Stimulated activated CD4-positive, alpha-beta T cell treated with anti-CD3 and anti-CD28 coated beads, Interleukin-4, amount 100 ng/mL, for 48 hours (primary cell): ENCODE measurements at regions not wholly inside any gene's neighbourhood (a gene's known extent, or its start where the extent isn't known, plus 50 kb on each side); places are given as distances from the start of the nearest gene placed in this dataset.

ENCODE experiments used
- DNase-seq, 2 donors: peaks; one replicate each; pipeline ENCODE4 v3.0.0-alpha.2; 2020; ENCODE audit warnings: low read depth in 2 of 2

DNA sequence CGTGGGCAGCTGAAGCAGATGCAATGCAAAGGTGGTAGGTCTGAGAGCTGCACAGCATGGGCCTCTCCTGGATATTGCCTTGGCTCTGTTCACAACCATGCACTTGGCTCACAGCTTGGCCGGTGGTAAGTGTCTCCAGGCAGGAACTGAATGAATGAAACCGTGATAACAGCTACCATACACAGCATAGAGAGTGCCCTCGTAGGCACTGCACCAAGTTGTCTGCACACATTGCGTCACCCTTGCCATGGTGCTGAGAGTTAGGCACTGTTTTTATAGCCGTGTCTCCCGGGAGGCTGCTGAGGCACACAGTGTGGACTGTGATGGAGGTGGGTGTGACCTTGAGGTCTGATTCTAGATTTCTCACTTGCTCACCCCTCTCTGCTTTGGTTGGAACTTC, 157.6 kb upstream of the VASH1 start:
- DNase-seq: no peak

GRCh38 chr14:76607510-76607909, 153.8 kb upstream of the VASH1 start:
- DNase-seq: no peak

DNA sequence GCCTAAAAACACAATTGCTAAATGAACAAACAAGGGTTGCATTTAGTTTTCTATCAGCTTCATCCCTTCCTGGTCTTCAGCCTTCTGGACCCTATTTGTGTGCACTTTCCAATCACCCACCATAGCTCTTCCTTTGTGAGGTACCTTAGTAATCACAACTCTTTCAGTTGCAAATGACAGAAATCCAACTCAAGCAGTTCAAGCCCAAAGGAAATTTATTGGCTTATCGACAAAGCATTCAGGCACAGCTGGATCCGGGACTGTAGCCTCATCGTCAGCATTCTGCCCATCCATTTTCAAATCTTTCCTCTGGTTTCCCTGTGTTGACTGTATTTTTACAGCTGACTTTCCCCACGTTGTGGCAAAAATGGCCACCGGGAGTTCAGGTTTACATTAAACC, 148.6 kb upstream of the VASH1 start:
- no peak for DNase-seq

GRCh38 chr14:76613616-76614015, 147.7 kb upstream of the VASH1 start:
- DNase-seq: no peak

DNA sequence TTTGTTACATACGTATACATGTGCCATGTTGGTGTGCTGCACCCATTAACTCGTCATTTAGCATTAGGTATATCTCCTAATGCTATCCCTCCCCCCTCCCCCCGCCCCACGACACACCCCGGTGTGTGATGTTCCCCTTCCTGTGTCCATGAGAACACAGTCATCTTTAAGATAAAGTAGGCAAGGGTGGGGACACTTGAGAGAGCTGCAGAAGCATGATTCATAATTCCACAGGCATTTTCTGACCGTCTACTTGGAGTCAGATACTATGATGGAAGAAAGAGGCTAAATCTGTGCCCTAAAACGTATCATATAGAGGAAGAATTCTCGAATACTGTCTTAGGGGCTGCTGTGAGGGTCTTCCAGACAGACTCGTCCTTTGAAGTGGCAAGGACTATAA, 145.9 kb upstream of the VASH1 start:
- DNase-seq: no peak

DNA sequence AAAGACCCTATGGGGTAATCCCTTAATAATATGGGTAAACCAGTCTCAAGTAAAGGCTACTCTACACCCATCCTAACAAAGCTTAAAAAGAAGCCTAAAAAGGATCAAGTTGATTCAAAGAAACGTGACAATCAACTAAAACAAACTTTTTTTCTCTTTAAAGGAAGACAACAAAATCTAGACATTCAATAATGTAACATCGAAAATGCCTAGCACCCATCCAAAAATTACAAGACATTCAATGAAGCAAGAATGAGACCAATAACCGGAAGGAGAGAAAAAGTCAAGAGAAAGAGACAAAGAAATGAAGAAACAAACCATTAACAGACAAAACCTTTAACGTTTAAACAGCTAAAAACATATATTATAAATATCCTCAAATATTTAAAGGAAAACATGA, 143.8 kb upstream of the VASH1 start:
- no peak for DNase-seq

GRCh38 chr14:76636602-76637001, 124.7 kb upstream of the VASH1 start:
- no peak for DNase-seq

- no peak for DNase-seq
Measured at GRCh38 chr14:76638841-76639240, 122.4 kb upstream of the VASH1 start.

DNA sequence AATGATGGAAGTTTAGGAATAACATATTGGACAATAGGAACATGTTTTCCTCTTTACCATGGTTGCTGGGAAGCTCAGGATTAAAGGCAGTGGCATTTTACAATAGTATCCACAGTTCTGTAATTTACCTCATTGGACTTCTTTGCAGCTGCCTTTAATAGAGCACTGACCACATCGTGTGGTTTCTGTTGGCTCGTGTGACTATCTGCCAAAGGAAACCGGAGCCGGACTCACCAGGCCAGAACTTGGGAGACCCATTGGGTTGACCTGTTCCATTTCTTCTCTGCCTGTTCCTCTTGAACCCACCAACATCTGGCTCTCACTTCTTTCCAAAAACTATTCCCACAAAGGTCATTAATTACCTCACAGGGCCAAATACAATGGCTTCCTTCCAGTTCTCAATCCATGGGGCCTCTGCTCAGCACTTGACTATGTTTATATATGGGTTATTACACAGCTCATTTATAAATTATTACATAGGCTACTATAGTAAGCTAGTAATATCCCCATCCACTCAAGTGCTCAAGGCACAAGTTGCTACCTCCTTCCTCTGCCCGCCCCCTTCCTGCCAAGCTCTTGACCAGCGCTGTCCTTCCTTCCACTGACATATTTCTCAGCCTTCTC, 121.5 kb upstream of the VASH1 start:
- DNase-seq: no peak

DNA sequence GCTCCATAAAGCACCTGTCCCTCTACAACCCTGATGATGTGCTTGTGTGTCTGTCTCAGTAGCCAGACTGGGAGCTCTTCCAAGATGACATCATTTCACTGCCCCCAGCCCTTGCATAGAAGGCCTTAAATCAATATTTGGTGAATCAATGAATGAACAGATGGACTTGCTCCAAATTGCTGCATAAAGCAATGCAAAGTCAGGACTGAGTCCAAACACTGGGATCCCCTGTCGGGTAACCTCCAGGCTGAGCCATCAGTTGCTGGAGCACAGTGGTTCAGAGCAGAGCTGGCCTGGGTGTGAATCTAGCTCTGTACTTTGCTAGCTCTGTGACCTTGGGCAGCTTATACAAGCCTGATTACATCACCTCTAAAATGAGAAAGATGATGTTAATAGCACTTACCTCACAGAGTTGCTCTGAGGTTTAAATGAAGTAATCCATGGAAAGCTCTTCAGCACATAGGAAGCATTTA, 120.3 kb upstream of the VASH1 start:
- DNase-seq: no peak

DNA sequence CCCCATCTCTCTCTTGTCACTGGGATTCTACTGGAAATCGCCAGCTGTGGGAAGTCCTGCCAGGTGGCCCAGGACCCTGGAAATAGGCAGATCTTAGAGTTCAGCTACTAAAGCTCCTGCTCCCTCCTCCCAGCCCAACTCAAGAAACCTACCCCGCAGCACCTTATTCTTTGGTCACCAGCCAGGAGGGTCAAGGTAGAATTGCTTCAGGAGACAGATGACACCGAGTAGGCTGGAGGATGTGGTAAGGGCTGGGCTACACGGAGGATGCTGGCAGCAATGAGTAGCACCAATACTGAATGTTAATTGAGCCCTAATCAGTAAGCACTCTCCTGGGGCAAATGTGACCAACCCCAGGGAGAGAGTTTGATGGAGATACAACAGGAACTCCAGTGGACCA, 119.7 kb upstream of the VASH1 start:
- DNase-seq: no peak

DNA sequence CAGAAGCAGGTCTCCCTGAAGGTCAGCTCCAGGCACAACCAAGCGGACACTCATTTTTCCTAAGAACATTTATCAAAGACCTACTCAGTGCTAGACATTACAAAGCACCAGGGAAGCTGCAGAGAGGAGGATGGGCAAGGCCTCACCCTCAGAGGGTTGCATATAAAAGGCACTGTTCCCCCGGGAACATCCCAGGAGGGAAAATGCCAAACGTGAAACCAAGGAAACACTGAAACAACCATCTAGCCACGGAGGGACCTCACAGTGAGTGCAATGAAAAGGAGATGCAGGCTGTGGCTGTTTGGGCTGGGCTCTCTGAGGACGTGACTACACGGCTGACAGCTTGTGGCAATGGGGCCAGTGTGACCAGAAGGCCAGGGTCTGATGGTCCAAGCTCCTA, 117.4 kb upstream of the VASH1 start:
- no peak for DNase-seq

- no peak for DNase-seq
Measured at GRCh38 chr14:76644855-76645518, 116.3 kb upstream of the VASH1 start.

DNA sequence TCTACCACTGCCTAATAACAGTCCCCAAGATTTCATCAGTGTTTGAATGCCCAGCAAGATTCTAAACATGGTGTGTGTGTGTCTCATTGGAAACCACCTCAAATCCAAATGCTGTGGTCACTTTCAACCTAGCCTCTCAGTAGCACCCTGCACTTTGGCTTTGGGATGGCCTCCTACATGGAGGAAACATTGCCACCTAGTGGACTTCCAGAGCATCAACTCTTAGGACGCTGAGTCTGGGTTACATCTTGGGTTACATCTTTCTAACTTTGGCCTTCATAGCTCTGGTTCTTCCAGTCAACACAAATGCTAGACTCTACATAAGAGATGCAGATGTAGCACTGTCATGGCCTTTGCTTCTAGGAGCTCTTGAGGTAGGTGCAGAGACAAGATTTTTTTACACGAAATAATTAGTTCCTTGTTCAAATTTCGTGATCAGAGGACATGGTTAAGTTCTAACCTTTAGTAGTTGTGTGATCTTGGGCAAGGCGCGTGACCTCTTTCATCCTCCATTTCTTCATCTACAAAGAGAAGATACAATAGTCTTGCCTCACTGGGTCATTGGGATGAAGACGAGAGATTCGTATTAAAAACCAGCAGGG, 113.5 kb upstream of the VASH1 start:
- no peak for DNase-seq

DNA sequence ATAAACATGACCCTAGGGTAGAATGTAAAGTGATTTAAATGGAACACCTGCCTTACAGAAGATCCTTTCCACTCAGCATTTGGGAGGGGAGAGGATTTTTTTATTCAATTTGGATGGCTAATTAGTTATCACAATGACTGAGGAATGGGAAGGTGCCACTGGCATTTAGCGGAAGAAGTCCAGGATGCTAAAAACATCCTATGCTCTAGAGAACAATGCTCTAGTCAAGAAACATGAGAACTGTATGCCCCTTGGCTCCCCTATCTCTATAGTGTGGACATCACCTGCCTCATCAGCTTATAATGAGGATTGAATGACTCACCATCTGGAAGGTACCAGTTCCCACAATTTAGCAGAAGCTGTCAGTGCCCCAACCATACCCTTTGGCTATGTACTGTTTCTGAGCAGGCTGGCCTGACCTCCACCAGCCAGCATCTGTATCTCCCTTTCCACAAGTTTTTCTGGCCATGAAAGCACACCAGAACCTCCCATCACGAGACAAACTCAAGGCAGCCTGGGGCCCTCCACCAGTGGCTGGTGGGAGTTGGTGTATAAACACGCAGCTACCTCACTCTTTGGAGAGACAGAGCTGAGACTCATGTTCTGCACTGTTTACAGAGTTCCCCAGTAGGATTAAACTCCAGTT, 109.7 kb upstream of the VASH1 start:
- DNase-seq: no peak

DNA sequence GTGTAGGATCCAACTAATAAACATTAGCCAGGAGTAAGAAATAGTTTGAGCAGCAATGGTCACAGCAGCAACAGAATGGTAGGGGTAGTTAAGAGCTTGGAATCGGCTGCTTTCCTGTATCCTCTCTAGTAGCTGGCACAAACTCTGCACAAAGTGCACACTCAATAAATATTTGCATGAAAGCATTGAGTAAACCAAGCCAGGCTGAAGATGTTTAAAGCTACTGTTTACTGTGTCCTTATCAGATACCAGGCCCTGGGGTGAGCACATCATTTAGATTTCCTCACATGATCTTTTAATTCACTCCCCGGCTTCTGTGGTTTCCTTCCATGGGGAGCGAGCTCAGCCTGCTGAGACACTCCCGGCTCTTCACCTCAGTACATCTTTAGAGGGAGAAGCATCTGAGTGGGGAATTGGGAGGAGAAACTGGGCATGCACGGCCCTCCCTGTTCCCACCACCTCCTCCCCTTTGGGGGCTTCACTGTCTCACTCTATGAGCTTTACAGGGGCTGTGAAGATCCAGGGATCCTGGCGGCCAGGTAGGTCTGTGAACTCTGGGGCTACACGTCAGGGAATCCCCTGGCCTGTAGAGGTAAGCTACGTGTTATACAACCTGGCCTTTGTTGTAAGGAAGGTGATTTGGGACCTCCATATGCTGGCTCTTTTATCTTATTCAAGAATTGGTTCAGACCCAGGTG, 107.2 kb upstream of the VASH1 start:
- no peak for DNase-seq

- DNase-seq: no peak
Measured at GRCh38 chr14:76654573-76655108, 106.6 kb upstream of the VASH1 start.

GRCh38 chr14:76655331-76655730, 105.9 kb upstream of the VASH1 start:
- DNase-seq: no peak

- no peak for DNase-seq
Measured at GRCh38 chr14:76656592-76656991, 104.7 kb upstream of the VASH1 start.

- DNase-seq: no peak
Measured at GRCh38 chr14:76657404-76657803, 103.9 kb upstream of the VASH1 start.

GRCh38 chr14:76657846-76658245, 103.4 kb upstream of the VASH1 start:
- DNase-seq: no peak

DNA sequence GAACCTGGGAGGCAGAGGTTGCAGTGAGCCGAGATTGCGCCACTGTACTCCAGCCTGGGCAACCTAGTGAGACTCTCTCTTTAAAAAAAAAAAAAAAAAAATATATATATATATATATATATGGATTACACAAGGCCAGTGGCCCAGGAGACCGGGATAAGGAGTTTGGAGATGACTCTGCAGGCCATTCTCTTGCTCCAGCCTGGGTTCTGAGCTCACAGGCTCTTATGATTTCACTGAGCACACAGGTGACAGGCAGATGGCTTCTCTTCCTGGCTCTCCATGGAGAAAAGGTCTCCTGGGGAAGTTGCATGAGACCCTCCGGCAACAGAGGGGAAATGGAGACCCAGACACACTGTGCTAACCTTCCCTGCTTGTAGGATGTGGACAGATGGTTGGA, 98.7 kb upstream of the VASH1 start:
- no peak for DNase-seq
